ENCODE measurements at regions not wholly inside any gene's neighbourhood (a gene's known extent, or its start where the extent isn't known, plus 50 kb on each side); places are given as distances from the start of the nearest gene placed in this dataset.

GRCh38 chr15:47903368-47903767, 186.1 kb downstream of the SEMA6D start:
- H3K27me3 ChIP-seq (ENCODE audit: control insufficient read depth in 4 of 4, insufficient read depth in 4 of 4, low read length in 3 of 4): no peaks in the 10 kb centered on the region
- no peaks in the 10 kb centered on the region for H3K4me1 ChIP-seq (ENCODE audit: control insufficient read depth in 4 of 4, insufficient read depth in 4 of 4, low read length in 3 of 4)
- H3K4me3 ChIP-seq (ENCODE audit: low read depth in 1 of 3, low read length in 3 of 3): no peak overlapping the region
- no peak for DNase-seq (ENCODE audit: low spot score)
- peaks cover 6 to 8% (median 7%) of the 10 kb centered on the region in 4 donors for H3K9me3 ChIP-seq (ENCODE audit: control insufficient read depth in 4 of 4, low read length in 3 of 4)
- H3K36me3 ChIP-seq (ENCODE audit: control insufficient read depth in 4 of 4, insufficient read depth in 3 of 4, low read depth in 1 of 4, low read length in 3 of 4): no peaks in the 10 kb centered on the region
- TF ChIP-seq TAF1 (conservative IDR thresholded peaks at IDR 0.05): no peak
- no peak for TF ChIP-seq REST (IDR thresholded peaks at IDR 0.05)
- H3K27ac ChIP-seq (ENCODE audit: low read depth in 1 of 2, low read length in 2 of 2): no peak overlapping the region
- H3K9ac ChIP-seq (ENCODE audit: low read depth in 1 of 2, low read length in 2 of 2): no peak overlapping the region

- no peak for TF ChIP-seq CTCF (IDR thresholded peaks at IDR 0.05; ENCODE audit: low read depth, low read length, missing input control)
- no peak for TF ChIP-seq HNF4G (IDR thresholded peaks at IDR 0.05)
- no peak for TF ChIP-seq MAX (IDR thresholded peaks at IDR 0.05)
- TF ChIP-seq NR2F2 (IDR thresholded peaks at IDR 0.05): no peak
- no peak for TF ChIP-seq RAD21 (IDR thresholded peaks at IDR 0.05)
- TF ChIP-seq ZBTB33 (IDR thresholded peaks at IDR 0.05): no peak
- TF ChIP-seq JUND (IDR thresholded peaks at IDR 0.05): no peak
- TF ChIP-seq SP1 (IDR thresholded peaks at IDR 0.05): no peak
- TF ChIP-seq TAF1 (conservative IDR thresholded peaks at IDR 0.05): no peak
- no peak for TF ChIP-seq RXRA (IDR thresholded peaks at IDR 0.05)
- TF ChIP-seq REST (IDR thresholded peaks at IDR 0.05): no peak
- no peak for TF ChIP-seq EGR1 (IDR thresholded peaks at IDR 0.05; ENCODE audit: low read depth in 2 of 2)
- no peak for TF ChIP-seq YY1 (IDR thresholded peaks at IDR 0.05)
- TF ChIP-seq ATF3 (IDR thresholded peaks at IDR 0.05): no peak
- no peak for TF ChIP-seq FOXA1 (IDR thresholded peaks at IDR 0.05)
- no peak for TF ChIP-seq HNF4A (conservative IDR thresholded peaks at IDR 0.05)
- TF ChIP-seq FOXA2 (IDR thresholded peaks at IDR 0.05): no peak
- no peak for TF ChIP-seq GABPA (IDR thresholded peaks at IDR 0.05 in 1 of 2, conservative IDR thresholded peaks at IDR 0.05 in 1 of 2)
- Histone ChIP-seq H3K27me3 (ENCODE audit: control insufficient read depth in 4 of 4, insufficient read depth in 4 of 4, low read length in 3 of 4) (no peaks in the 10 kb centered on the region), H3K9ac (ENCODE audit: low read depth in 1 of 2, low read length in 2 of 2) (no peak overlapping the region), H3K9me3 (ENCODE audit: control insufficient read depth in 4 of 4, low read length in 3 of 4) (peaks cover 0 to 2% (median under 1%) of the 10 kb centered on the region in 4 donors), H3K4me3 (ENCODE audit: low read depth in 1 of 3, low read length in 3 of 3) (no peak overlapping the region), H3K4me1 (ENCODE audit: control insufficient read depth in 4 of 4, insufficient read depth in 4 of 4, low read length in 3 of 4) (no peaks in the 10 kb centered on the region), H3K27ac (ENCODE audit: low read depth in 1 of 2, low read length in 2 of 2) (no peak overlapping the region), H3K36me3 (ENCODE audit: control insufficient read depth in 4 of 4, insufficient read depth in 3 of 4, low read depth in 1 of 4, low read length in 3 of 4) (no peaks in the 10 kb centered on the region)
- no peak for DNase-seq (ENCODE audit: low spot score)
- 59% methylated on average over 1 of the region's 1 CpG for WGBS
Measured at GRCh38 chr15:47908486-47908885, 191.2 kb downstream of the SEMA6D start.

Data from liver (tissue), 8 donors.